Inflammatory macrophage treated with lipopolysaccharide for 1 hour (primary cell): ENCODE measurements at regions not wholly inside any gene's neighbourhood (a gene's known extent, or its start where the extent isn't known, plus 50 kb on each side); places are given as distances from the start of the nearest gene placed in this dataset.

Source experiments
- DNase-seq, 2 donors: peaks; one replicate each; pipeline ENCODE4 v3.0.0-alpha.2; 2020 to 2022

DNA sequence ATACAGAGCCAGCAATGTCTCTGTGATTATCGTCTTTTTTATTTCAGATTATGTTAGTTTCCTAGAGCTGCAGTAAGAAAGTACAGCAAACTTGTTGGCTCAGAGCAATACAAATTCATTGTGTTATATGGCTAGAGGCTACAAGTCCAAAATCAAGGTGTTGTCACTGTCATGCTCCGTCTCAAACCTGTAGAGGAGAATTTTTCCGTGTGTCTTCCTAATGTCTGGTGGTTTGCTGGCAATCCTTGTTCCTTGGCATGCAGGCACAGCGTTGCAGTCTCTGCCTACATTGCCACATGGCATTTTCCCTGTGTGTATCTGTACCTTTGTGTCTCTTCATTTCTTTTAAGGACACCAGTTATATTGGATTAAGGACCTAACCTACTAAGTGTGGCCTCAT lies 244.4 kb downstream of the LRRIQ3 start:
- DNase-seq: no peak

DNA sequence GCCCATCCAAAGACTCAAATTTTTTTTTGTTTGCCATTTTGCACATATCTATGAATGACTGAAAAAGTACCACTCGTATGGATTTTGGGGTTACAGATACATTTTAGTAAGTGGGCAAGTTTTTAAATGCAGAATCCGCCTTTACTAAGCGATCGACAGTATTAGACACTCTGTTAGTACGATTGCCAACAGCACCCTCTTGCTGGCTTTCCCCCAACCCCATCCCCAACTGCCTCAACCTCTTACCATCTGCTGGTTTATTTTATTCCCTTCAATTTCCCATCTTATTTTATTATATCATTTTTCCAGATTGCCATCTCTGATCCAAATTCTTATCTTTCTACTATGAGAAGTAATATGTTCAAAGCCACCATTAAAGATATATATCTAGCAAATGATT lies 244.8 kb downstream of the LRRIQ3 start:
- DNase-seq: no peak

DNA sequence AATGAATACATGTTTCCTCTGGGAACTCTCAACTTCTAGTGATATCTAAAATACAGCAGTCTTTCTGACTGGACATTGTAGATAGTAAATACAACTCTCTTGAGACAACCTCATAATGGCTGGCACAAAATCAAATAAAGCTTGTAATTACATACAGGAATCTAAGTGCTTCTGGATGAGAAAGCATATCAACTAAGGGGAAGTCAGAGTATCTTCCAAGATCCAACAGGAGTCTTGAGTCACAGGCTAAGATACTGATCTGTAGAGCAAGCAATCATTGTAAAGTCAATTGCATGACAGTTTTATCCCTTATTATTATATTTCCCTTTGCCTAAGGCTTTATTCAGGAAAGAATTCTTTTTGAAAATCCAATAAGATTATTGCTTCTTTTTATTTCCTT lies 249.9 kb downstream of the LRRIQ3 start:
- no peak for DNase-seq

DNA sequence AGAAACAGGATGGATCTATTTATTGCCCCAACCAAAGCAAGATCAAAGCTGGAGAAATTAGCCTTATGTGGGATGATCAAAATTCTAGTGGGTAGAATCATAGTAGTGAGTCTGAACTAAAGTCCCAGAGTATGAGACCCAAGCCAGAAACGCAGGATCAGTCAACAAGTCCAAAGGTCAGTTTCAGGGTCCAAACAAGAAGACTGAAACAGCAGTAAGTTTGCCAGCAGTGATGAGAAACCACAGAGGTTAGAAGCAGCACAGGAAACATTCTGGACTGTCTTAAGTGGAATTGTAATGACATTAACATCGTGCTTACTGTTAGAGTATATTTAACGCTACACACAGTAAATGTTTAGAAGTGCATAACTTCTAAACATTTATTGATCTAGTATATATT lies 251.0 kb downstream of the LRRIQ3 start:
- DNase-seq: no peak

GRCh38 chr1:73943270-73943669 lies 254.7 kb downstream of the LRRIQ3 start:
- no peak for DNase-seq

GRCh38 chr1:73930293-73930692 lies 267.7 kb downstream of the LRRIQ3 start:
- no peak for DNase-seq

GRCh38 chr1:73914951-73915350 lies 283.0 kb downstream of the LRRIQ3 start:
- DNase-seq: no peak

DNA sequence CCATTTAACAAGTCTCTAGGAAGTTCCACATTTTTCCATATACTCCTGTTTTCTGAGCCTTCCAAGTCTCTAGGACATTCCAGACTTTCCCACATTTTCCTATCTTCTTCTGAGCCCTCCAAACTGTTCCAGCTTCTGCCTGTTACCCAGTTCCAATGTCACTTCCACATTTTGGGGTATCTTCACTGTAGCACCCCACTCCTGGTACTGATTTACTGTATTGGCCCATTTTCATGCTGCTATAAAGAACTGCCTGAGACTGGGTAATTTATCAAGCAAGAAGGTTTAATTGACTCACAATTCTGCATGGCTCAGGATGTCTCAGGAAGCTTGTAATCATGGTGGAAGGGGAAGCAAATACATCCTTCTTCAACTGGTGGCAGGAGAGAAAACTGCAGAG lies 285.0 kb downstream of the LRRIQ3 start:
- DNase-seq: no peak

- DNase-seq: no peak
Measured at GRCh38 chr1:73911849-73912248, 286.1 kb downstream of the LRRIQ3 start.

GRCh38 chr1:73910466-73910865 lies 287.5 kb downstream of the LRRIQ3 start:
- DNase-seq: no peak

GRCh38 chr1:73910062-73910461 lies 287.9 kb downstream of the LRRIQ3 start:
- no peak for DNase-seq

- DNase-seq: no peak
Measured at GRCh38 chr1:73909043-73909562, 288.9 kb downstream of the LRRIQ3 start.

- no peak for DNase-seq
Measured at GRCh38 chr1:73907051-73907450, 290.9 kb downstream of the LRRIQ3 start.

DNA sequence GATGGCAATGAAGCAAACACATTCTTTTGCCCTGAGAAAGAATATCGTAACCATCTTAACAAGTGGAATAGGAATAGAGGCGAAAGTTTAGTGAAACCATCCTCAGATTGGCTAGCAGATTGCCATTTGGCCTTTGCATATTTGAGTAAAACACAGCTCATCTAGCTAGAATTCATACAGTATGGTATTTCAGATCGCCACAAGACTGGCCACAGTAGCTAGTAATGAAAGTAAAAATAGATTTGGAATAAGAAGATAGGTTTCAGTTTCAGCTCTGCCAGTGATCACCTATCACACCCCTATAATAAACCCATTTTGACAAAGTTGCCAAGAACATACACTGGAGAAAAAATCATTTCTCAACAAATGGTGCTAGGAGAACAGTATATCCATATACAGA lies 294.9 kb downstream of the LRRIQ3 start:
- DNase-seq: no peak

DNA sequence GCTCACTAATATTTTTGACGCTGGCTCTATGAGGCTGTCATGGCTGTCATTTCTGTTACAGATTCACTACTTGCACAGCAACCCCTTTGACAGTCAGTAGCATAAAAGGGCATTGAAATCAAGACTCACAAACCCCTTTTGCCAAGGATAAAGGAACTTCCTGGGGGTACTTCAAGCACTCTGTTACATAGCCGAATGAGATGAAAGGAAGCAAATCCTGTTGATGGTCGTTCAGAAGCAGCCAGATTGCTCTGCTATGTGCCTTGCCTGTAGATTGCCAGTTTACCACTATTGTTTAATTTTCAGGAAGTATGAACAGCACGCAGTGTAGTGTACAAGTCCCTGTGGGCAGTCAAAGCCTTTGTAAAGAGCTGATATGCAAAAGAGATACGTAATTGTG lies 296.2 kb downstream of the LRRIQ3 start:
- no peak for DNase-seq

- DNase-seq: no peak
Measured at GRCh38 chr1:73899311-73899710, 298.7 kb downstream of the LRRIQ3 start.

DNA sequence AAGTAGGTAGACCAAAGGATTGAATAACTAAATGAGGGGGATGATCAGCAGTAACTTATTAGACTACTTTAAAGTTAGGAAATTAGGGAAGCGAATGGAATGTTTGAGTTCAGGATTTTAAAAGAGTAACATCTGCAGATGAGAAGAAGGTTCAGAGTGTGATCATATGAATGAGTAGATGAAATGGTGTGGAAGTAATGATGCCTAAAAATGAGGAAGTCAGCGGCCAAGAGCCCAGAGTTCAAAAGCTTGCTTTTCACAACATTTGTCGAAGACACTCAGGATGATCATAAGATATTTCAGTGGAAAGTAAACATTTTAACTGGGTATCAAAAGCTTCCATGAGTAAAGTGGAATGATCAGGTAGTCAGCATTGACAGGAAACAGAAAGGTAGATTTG lies 299.4 kb downstream of the LRRIQ3 start:
- no peak for DNase-seq

- DNase-seq: no peak
Measured at GRCh38 chr1:73887412-73887811, 310.6 kb downstream of the LRRIQ3 start.

- DNase-seq: no peak
Measured at GRCh38 chr1:73886716-73887115, 311.3 kb downstream of the LRRIQ3 start.

- DNase-seq: no peak
Measured at GRCh38 chr1:73874806-73875205, 323.2 kb downstream of the LRRIQ3 start.

- no peak for DNase-seq
Measured at GRCh38 chr1:73868810-73869336, 329.1 kb downstream of the LRRIQ3 start.

GRCh38 chr1:73862355-73862754 lies 335.6 kb downstream of the LRRIQ3 start:
- DNase-seq: no peak

GRCh38 chr1:73860421-73860950 lies 337.5 kb downstream of the LRRIQ3 start:
- no peak for DNase-seq

DNA sequence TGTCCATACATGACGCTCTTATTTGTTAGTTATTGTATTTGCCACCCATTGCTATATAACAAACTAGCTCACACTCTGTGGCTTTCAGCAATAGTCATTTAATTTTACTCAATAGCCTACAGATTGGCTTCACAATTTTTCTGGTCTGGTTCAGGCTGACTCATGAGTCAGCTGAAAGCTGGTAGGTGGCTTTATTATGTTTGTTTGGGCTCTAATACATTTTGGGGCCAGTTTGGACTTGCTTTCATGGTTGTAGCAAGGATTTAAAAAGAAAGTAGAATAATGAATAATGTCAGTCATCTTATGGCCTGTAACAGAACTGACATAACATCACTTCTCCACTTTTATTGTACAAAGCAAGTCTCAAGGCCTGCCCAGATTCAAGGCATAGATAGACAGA lies 338.7 kb downstream of the LRRIQ3 start:
- no peak for DNase-seq

DNA sequence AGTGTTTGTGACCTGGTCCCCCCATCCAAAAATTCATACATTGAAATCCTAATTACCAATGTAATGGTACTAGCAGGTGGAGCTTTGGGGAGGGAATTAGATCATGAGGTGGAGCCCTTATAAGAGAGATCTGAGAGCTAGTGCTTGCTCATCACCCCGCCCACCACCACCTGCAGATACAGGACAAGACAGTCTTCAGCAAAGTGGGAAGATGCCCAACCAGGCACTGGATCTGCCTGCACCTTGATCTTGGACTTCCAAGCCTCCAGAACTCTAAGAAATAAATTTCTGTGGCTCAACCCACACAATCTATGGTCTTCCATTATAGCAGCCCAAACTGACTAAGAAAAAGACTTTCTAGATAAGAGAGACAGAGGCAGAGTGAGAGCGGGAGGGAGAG lies 343.4 kb downstream of the LRRIQ3 start:
- no peak for DNase-seq
